Aorta (tissue), 5 donors: ENCODE measurements at regions not wholly inside any gene's neighbourhood (a gene's known extent, or its start where the extent isn't known, plus 50 kb on each side); places are given as distances from the start of the nearest gene placed in this dataset.
"Not testable (repeated sequence)": the region's sequence is repeated elsewhere in the genome, so short reads cannot be mapped to it uniquely, and the experiment has no call there.

Experiments
- ATAC-seq: fragments of 200-7000 bp; cut with Tn5 transposase; one replicate; pipeline ENCODE4 v1.9.1; 2022; ENCODE audit warnings: moderate library complexity; ENCODE audit not compliant: low FRiP score
- DNase-seq, 2 donors: peaks; one replicate each; pipeline ENCODE4 v3.0.0-alpha.2; 2020
- H3K27ac ChIP-seq, 2 donors: one replicate each; pipeline ENCODE4 v1.5.1; 2013; ENCODE audit warnings: low read length in 2 of 2, mild to moderate bottlenecking in 2 of 2, moderate library complexity in 2 of 2, control low read depth in 1 of 2, inconsistent platforms in 1 of 2, low read depth in 1 of 2
- H3K27me3 ChIP-seq, 2 donors: one replicate each; pipeline ENCODE4 v1.6.1; 2013; ENCODE audit warnings: control low read depth in 1 of 2, low read length in 1 of 2, mild to moderate bottlenecking in 1 of 2, moderate library complexity in 1 of 2; ENCODE audit not compliant: insufficient read depth in 2 of 2, control insufficient read depth in 1 of 2
- H3K36me3 ChIP-seq, 2 donors: one replicate each; pipeline ENCODE4 v1.6.1; 2013; ENCODE audit warnings: control low read depth in 1 of 2, low read length in 1 of 2, mild to moderate bottlenecking in 1 of 2; ENCODE audit not compliant: insufficient read depth in 2 of 2, control insufficient read depth in 1 of 2
- H3K4me1 ChIP-seq, 2 donors: one replicate each; pipeline ENCODE4 v1.6.1; 2013; ENCODE audit warnings: low read length in 2 of 2, control low read depth in 1 of 2, mild to moderate bottlenecking in 1 of 2, moderate library complexity in 1 of 2; ENCODE audit not compliant: insufficient read depth in 2 of 2, control insufficient read depth in 1 of 2
- H3K4me3 ChIP-seq, 2 donors: one replicate each; pipeline ENCODE4 v1.5.1; 2013; ENCODE audit warnings: low read length in 2 of 2, control low read depth in 1 of 2, mild to moderate bottlenecking in 1 of 2
- H3K9me3 ChIP-seq: one replicate; pipeline ENCODE4 v1.6.1; 2013; ENCODE audit warnings: mild to moderate bottlenecking, low read length; ENCODE audit not compliant: control insufficient read depth
- WGBS, 2 donors: extraction: QIAGEN DNeasy Blood & Tissue Kit; methylation state at CpG; one replicate each; pipeline ENCODE4 v1.1.7; 2013; 5-methylcytosine and 5-hydroxymethylcytosine counted together
- intact Hi-C, 2 donors: fragments of 100-400 bp; cut with DNase I; formaldehyde crosslinking; loops; one replicate each; pipeline versions ENCODE4 v1.14.2 to v1.15.0; 2022
- donor health status: healthy with polysubstance abuse.
- donor health status: Bipolar disorder and iron deficiency.
- donor health status: DM: no; HTN: no; CAD: no.
- donor health status: DM: no; HTN: no; CAD: no.
- donor health status: DM: yes; HTN: yes; CAD: no.

DNA sequence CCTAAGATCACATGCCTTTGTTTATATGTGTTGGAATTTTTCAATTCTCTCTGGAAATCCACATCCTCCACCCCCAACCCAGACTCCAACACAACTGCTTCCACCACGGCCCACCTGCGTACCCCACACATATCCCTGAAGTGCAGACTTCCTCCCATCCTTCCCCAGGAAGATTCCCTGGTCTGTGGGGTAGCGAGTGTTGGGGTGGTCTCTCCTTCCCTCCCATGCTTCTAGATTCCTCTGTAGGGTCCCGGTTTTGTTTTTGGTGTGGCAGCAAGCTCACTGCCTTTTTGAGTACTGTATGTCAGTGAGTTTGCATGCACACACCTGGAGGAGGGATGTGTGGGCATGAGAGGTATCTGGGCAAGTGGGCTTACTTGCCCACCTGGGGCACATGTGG is 127.6 kb downstream of the MRPL14 start:
- H3K4me1 ChIP-seq = no peaks in the 10 kb centered on the region
- no peak for ATAC-seq
- H3K4me3 ChIP-seq = no peak overlapping the region
- no peaks in the 10 kb centered on the region for H3K27me3 ChIP-seq
- no peak overlapping the region for H3K27ac ChIP-seq
- WGBS, 2 donors = 96 to 97% methylated on average over 4 of the region's 4 CpGs
- intact Hi-C loops = loop anchor here (5.0 kb wide), 2 partner anchors 58 to 222 kb away; no protein-coding TSS in a partner anchor
- no peaks in the 10 kb centered on the region for H3K9me3 ChIP-seq
- no peaks in the 10 kb centered on the region for H3K36me3 ChIP-seq
- no peak for DNase-seq

DNA sequence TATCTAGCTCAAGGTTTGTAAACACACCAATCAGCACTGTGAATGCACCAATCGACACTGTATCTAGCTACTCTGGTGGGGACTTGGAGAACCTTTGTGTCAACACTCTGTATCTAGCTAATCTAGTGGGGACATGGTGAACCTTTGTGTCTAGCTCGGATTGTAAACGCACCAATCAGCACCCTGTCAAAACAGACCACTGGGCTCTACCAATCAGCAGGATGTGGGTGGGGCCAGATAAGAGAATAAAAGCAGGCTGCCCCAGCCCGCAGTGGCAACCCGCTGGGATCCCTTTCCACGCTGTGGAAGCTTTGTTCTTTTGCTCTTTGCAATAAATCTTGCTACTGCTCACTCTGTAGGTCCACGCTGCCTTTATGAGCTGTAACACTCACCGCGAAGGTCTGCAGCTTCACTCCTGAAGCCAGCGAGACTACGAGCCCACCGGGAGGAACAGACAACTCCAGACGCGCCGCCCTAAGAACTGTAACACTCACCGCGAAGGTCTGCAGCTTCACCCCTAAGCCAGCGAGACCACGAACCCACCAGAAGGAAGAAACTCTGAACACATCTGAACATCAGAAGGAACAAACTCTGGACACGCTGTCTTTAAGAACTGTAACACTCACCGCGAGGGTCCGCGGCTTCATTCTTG is 128.5 kb downstream of the MRPL14 start:
- peak in 1 of 2 donors; percentile 38 for DNase-seq
- intact Hi-C loops, H3K27me3 ChIP-seq, ATAC-seq, H3K36me3 ChIP-seq, H3K4me1 ChIP-seq, H3K27ac ChIP-seq, H3K4me3 ChIP-seq, H3K9me3 ChIP-seq: not testable (repeated sequence)
- WGBS, 2 donors = 93 to 95% methylated on average over 24 of the region's 24 CpGs

DNA sequence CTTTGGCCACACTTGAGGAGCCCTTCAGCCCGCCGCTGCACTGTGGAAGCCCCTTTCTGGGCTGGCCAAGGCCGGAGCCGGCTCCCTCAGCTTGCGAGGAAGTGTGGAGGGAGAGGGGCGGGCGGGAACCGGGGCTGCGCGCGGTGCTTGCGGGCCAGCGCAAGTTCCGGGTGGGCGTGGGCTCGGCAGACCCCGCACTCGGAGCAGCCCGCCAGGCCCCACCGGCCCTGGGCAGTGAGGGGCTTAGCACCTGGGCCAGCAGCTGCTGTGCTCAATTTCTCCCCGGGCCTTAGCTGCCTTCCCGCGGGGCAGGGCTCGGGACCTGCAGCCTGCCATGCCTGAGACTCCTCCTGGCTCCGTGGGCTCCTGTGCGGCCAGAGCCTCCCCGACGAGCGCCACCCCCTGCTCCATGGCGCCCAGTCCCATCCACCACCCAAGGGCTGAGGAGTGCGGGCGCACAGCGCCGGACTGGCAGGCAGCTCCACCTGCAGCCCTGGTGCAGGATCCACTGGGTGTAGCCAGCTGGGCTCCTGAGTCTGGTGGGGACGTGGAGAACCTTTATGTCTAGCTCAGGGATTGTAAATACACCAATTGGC is 129.2 kb downstream of the MRPL14 start:
- H3K4me1 ChIP-seq, intact Hi-C loops, H3K36me3 ChIP-seq, H3K27me3 ChIP-seq, H3K4me3 ChIP-seq, H3K27ac ChIP-seq, H3K9me3 ChIP-seq, ATAC-seq: not testable (repeated sequence)
- peak in 1 of 2 donors; percentile 44 for DNase-seq
- WGBS, 2 donors = 97 to 98% methylated on average over 27 to 35 of the region's 35 CpGs

DNA sequence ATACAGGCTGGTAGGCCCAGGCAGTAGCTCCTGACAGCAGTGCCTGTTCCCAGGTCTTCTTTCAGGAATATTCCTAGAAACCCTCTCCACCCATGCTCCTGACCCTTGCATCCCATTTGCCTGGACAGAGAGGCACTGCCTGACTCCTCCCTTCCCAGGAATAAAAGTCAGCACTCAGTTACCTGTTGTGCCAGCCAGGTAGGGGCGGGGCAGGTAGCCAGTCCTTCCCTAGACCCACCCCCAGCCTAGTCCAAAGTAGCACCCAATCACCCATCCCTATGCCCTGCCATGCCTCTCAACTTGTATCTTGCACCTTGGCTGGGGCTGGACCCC is 129.9 kb downstream of the MRPL14 start:
- ATAC-seq (no peak), DNase-seq (no peak)
- H3K4me3 ChIP-seq = no peak overlapping the region
- H3K9me3 ChIP-seq = no peaks in the 10 kb centered on the region
- H3K27ac ChIP-seq = no peak overlapping the region
- H3K4me1 ChIP-seq = no peaks in the 10 kb centered on the region
- intact Hi-C loops = no loop called here
- no peaks in the 10 kb centered on the region for H3K36me3 ChIP-seq
- no peaks in the 10 kb centered on the region for H3K27me3 ChIP-seq
- WGBS, 2 donors = 96 to 100% methylated on average over 1 of the region's 1 CpG

DNA sequence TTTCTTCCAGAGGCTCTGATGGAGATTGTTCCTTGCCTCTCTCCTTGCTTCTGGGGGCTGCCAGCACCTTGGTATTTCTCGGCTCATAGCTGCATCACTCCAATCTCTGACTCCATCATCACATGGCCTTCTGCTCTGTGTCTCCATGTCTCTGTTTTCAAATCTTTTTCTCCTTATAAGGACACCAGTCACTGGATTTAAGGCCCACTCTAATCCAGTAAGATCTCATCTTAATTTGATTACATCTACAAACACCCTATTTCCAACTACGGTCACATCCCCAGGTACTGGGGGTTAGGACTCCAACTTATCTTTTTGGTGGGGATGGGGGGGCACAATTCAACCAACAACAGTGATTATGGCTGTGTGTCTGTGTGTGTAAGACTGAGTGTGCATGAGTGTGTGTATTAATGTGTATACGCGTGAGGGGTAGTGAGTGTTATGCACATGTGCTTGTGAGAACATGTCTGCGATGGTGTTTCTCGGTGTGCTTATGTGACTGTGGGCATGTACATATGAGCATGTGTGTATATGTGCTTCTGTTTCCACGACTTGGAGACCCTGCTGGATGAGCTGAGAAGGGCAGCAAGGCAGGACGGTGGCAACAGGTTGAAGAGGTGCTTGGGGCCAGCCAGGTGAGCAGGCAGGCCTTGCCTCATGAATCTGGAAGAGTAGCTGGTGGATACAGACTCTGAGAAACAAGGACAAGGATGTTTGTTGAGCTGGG is 130.5 kb downstream of the MRPL14 start:
- H3K27ac ChIP-seq = no peak overlapping the region
- DNase-seq = peak in 1 of 2 donors; percentile 21
- WGBS, 2 donors = 85% methylated on average over 8 of the region's 8 CpGs

DNA sequence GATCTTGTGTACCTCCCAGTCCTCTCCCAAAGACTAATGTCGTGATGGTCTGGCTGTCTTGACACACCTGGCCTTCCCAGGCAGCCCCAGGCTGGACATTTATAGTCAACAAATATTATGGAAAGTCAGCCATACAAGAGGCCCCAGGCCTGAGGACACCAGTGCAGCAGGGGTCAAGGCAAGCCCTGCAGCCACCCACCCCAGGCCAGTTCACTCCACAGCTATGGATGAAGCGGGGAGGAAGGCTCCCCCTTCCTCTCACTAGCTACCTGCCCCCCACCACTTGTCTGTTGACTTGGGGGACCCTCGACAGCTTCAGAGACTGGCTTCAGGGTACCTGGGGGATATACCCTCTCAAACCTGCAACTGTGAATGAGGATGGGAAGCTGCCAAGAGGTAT is 132.1 kb downstream of the MRPL14 start:
- no peaks in the 10 kb centered on the region for H3K9me3 ChIP-seq
- no peaks in the 10 kb centered on the region for H3K36me3 ChIP-seq
- no peaks in the 10 kb centered on the region for H3K4me1 ChIP-seq
- H3K27me3 ChIP-seq = no peaks in the 10 kb centered on the region
- intact Hi-C loops = loop anchor here in 1 of 2 donors (1.0 kb wide), 1 partner anchor 16 kb away; no protein-coding TSS in a partner anchor
- DNase-seq = peak in 1 of 2 donors; percentile 47
- ATAC-seq = no peak
- WGBS, 2 donors = 95 to 98% methylated on average over 3 of the region's 3 CpGs
- H3K27ac ChIP-seq = no peak overlapping the region
- H3K4me3 ChIP-seq = no peak overlapping the region

More for the DNA sequence above, 130.5 kb downstream of the MRPL14 start:
- no peak for ATAC-seq
- Histone ChIP-seq H3K27me3 (no peaks in the 10 kb centered on the region), H3K9me3 (no peaks in the 10 kb centered on the region), H3K36me3 (no peaks in the 10 kb centered on the region), H3K4me1 (no peaks in the 10 kb centered on the region), H3K4me3 (no peak overlapping the region)
- intact Hi-C loops = no loop called here

DNA sequence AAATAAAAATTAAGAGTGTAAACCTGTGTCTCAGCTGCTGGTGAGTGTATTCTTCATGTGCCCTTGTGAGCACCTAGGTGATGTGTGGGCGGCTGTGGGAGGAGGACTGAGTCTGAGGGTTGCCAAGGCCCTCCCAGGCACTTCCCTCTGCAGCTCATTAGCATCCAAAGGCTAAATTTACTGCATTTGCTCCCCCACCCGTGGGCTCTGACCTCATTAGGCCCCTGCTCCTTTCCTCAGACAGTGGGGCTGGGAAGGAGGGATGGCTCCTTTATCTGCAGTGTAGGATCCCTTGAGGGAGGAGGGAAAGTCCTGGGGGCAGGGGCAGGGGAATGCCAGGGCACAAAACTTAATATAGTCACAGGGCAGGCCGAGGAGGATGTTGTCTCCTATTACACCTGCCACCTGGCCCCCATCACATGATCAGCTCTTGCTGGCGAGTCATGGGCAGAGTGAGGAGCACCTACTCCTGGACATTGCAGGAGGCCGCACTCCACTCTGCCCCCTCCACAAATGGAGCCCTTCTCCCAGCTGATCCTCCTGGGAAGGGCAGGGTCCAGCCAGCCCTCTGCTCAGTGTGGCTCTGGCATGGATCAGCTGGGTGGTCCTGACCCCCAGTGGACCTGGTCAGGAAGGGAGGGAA is 133.2 kb downstream of the MRPL14 start:
- Histone ChIP-seq H3K9me3 (no peaks in the 10 kb centered on the region), H3K4me1 (no peaks in the 10 kb centered on the region), H3K27ac (no peak overlapping the region), H3K27me3 (no peaks in the 10 kb centered on the region), H3K4me3 (no peak overlapping the region), H3K36me3 (no peaks in the 10 kb centered on the region)
- DNase-seq (peak in 1 of 2 donors; percentile 57), ATAC-seq (no peak)
- 74% methylated on average over 5 of the region's 5 CpGs for WGBS, 2 donors
- intact Hi-C loops = loop anchor here (5.0 kb wide), 2 partner anchors 78 to 227 kb away; no protein-coding TSS in a partner anchor

DNA sequence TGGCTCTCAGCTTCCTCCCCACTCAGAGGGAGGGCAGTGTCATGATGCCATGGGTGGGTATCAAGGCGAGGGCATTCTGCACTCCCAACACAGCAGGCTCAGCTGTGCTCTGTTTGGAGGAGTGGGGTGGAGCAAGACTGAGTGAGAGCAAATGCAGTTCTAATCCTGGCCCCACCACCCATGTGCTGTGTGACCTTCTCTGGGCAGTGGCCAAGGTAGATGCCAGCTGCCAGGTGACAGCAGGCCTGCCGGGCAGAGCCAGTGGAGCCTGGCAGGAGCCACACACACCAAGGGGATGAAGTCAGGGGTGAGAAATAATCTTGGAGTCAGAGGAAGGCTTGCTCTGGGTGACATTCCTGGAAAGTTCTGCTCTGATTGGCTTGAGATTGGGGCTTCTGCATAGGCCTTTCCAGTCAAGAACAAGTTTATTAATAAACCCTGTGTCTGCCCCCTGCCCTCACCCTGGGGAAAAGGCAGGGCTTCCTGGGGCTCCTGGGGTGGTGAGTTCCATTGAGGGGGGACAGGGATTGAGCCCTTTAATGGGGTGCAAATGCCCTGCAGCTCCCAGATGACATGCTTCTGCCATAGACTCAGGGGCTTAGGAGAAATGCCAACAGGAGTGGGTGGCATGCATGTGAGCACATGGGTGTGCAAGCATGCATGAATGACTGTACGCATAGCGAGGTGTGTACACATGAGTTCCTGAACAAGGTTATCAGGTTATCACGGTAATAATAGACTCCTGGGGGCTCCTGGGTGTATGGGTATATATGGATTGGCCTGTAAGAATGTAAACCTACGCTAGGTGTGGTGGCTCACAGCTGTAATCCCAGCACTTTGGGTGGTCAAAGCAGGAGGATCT is 134.2 kb downstream of the MRPL14 start:
- Histone ChIP-seq H3K4me1 (no peaks in the 10 kb centered on the region), H3K4me3 (no peak overlapping the region), H3K27ac (peak overlapping the region in 1 of 2 donors; percentile 10), H3K9me3 (no peaks in the 10 kb centered on the region), H3K36me3 (no peaks in the 10 kb centered on the region), H3K27me3 (no peaks in the 10 kb centered on the region)
- 59 to 65% methylated on average over 6 of the region's 6 CpGs for WGBS, 2 donors
- DNase-seq (peak; percentile 74 to 85), ATAC-seq (peak; percentile 29)
- intact Hi-C loops = loop anchor here (5.0 kb wide), 2 partner anchors 79 to 226 kb away; no protein-coding TSS in a partner anchor
